Calu3 (cell line): ENCODE measurements at regions not wholly inside any gene's neighbourhood (a gene's known extent, or its start where the extent isn't known, plus 50 kb on each side); places are given as distances from the start of the nearest gene placed in this dataset.

Source experiments
- BruUV-seq: library from RNA; stranded (reverse); fragments of 400-500 nt; replicated peaks from 2 replicates; lab custom pipeline; 2021; lab: Mats Ljungman, UMichigan
- CTCF ChIA-PET: fragments of 300-600 bp; sonication (Branson Sonifier 250); formaldehyde crosslinking; loops from one replicate; lab custom pipeline; 2022; ENCODE audit warnings: antibody characterized with exemption; lab: Charles Lee
- DNase-seq: peaks from one replicate; pipeline ENCODE4 v3.0.0; 2022
- H3K27ac Mint-ChIP-seq: one replicate; pipeline ENCODE4 v1.8.0; 2022; ENCODE audit warnings: mixed read lengths; ENCODE audit not compliant: unreplicated experiment
- H3K27me3 Mint-ChIP-seq: one replicate; pipeline ENCODE4 v1.8.0; 2022; ENCODE audit warnings: mixed read lengths; ENCODE audit not compliant: unreplicated experiment
- H3K36me3 Mint-ChIP-seq: one replicate; pipeline ENCODE4 v1.8.0; 2022; ENCODE audit warnings: mild to moderate bottlenecking, moderate library complexity, mixed read lengths; ENCODE audit not compliant: insufficient read depth, unreplicated experiment
- H3K4me1 Mint-ChIP-seq: one replicate; pipeline ENCODE4 v1.8.0; 2022; ENCODE audit warnings: mild to moderate bottlenecking, low read depth, mixed read lengths; ENCODE audit not compliant: unreplicated experiment
- H3K4me3 Mint-ChIP-seq: one replicate; pipeline ENCODE4 v1.8.0; 2022; ENCODE audit warnings: mild to moderate bottlenecking, low read depth, moderate library complexity, mixed read lengths; ENCODE audit not compliant: unreplicated experiment
- H3K9me3 Mint-ChIP-seq: one replicate; pipeline ENCODE4 v1.8.0; 2022; ENCODE audit warnings: low read depth, mixed read lengths; ENCODE audit not compliant: unreplicated experiment
- CTCF ChIP-seq: fragments of 200-600 bp; IDR thresholded peaks from one replicate; pipeline ENCODE4 v1.8.0; 2022; ENCODE audit warnings: antibody characterized with exemption; ENCODE audit not compliant: unreplicated experiment
- intact Hi-C: fragments of 100-400 bp; cut with micrococcal nuclease; formaldehyde crosslinking; loops from one replicate; pipeline ENCODE4 v1.10.0; 2022; ENCODE audit not compliant: unreplicated experiment

DNA sequence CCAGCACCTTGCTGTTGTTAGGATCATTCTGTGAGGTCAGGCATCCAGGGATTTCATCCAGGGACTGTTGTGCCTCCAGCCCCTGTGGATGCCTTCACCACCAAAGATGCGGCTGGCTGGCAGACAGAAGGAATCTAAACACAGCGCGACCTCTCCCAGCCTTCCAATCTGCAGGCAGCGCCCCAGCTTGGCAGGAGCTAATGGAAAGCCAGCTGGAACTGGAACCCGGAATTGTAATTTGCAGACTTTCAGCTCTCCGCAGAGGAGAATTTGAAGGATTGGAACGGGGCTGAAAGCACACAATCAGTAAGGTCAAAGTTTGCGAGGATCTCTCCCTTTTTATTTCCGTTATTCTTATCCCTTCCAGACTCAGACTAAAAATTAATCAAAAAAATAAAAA is 127.8 kb downstream of the TRIB2 start:
- TF ChIP-seq CTCF: no peak
- CTCF ChIA-PET: no interaction called here

DNA sequence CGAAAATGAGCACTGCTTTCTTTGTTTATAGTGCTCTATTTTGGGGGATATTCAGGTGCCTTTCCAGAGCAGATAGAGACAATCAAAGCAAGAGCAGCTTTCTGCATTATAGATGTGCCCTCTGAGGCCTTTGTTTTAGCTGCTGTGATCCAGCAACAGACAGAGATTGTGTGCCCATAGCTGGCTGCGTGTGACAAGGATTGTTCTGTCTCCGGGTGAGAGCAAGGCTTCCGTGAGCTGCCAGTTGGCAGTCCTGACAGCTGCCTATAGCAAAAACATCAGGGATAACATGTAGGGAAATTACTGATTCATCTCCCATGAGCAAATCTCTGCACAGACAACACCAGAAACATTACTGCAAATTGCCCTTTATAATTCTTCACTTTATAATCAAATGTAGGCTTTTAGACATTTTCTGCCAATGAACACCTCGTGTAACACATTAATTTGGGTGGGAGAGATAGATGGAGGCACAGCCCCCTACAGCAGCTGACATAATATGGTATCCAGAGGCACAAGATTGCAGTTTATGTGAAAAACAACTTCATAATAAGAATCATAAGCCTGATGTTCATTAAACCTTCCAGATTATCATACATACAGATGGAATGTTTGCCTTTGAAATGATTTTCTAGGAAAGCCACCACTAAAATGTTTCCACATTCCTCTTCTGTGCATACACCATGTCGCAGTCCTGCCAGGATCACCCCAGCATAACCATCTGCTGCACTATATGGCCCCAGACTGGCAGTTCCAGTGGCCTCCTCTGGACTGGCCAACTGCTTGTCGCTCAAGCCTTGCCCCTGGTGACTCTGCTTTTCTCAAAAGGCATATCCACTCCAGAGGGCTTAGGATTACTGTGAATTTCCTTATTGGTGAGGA is 131.2 kb downstream of the TRIB2 start:
- H3K27ac Mint-ChIP-seq: no peak overlapping the region
- DNase-seq: no peak
- H3K4me1 Mint-ChIP-seq: no peaks in the 10 kb centered on the region
- CTCF ChIA-PET: no interaction called here
- H3K36me3 Mint-ChIP-seq: no peaks in the 10 kb centered on the region
- H3K27me3 Mint-ChIP-seq: no peaks in the 10 kb centered on the region
- no peak overlapping the region for H3K4me3 Mint-ChIP-seq
- BruUV-seq: no TSS peak
- peaks cover 9% of the 10 kb centered on the region for H3K9me3 Mint-ChIP-seq
- no peak for TF ChIP-seq CTCF
- intact Hi-C loops: no loop called here

More for the DNA sequence above, 127.8 kb downstream of the TRIB2 start:
- H3K27ac Mint-ChIP-seq: no peak overlapping the region
- H3K4me3 Mint-ChIP-seq: no peak overlapping the region
- DNase-seq: no peak
- intact Hi-C loops: no loop called here
- no TSS peak for BruUV-seq
- H3K36me3 Mint-ChIP-seq: no peaks in the 10 kb centered on the region
- no peaks in the 10 kb centered on the region for H3K4me1 Mint-ChIP-seq
- peaks cover 5% of the 10 kb centered on the region for H3K9me3 Mint-ChIP-seq
- H3K27me3 Mint-ChIP-seq: no peaks in the 10 kb centered on the region

- CTCF ChIA-PET: interaction anchor here (0.7 kb wide), 1 partner anchor 418 kb away, joined by 3 read pairs; no protein-coding TSS in a partner anchor
Observed at GRCh38 chr2:12852135-12852534, 135.4 kb downstream of the TRIB2 start.

DNA sequence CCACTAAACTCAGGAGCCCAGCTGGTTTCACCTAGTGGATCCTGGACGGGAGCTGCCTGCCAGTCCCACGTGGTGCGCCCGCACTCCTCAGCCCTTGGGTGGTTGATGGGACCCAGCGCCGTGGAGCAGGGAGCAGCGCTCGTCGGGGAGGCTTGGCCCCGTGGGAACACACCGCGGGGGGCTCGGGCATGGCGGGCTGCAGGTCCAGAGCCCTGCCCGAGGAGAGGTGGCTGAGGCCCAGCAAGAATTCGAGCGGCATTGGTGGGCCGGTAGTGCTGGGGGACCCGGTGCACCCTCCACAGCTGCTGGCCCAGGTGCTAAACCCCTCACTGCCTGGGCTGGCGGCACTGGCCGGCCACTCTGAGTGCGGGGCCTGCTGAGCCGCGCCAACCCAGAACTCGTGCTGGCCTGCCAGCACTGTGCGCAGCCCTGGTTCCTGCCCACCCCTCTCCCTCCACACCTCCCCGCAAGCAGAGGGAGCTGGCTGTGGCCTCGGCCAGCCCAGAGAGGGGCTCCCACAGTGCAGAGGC is 137.3 kb downstream of the TRIB2 start:
- no TSS peak for BruUV-seq
- intact Hi-C loops: no loop called here
- TF ChIP-seq CTCF: no peak
- no peak for DNase-seq
- no peak overlapping the region for H3K27ac Mint-ChIP-seq
- no peaks in the 10 kb centered on the region for H3K36me3 Mint-ChIP-seq
- CTCF ChIA-PET: no interaction called here
- H3K4me1 Mint-ChIP-seq: peaks cover 9% of the 10 kb centered on the region
- H3K27me3 Mint-ChIP-seq: no peaks in the 10 kb centered on the region
- H3K4me3 Mint-ChIP-seq: no peak overlapping the region
- H3K9me3 Mint-ChIP-seq: peaks cover 9% of the 10 kb centered on the region

More at GRCh38 chr2:12852135-12852534, 135.4 kb downstream of the TRIB2 start:
- intact Hi-C loops: no loop called here
- no peaks in the 10 kb centered on the region for H3K27me3 Mint-ChIP-seq
- peaks cover 9% of the 10 kb centered on the region for H3K9me3 Mint-ChIP-seq
- no peak overlapping the region for H3K27ac Mint-ChIP-seq
- peaks cover 9% of the 10 kb centered on the region for H3K4me1 Mint-ChIP-seq
- no TSS peak for BruUV-seq
- TF ChIP-seq CTCF: no peak
- H3K4me3 Mint-ChIP-seq: no peak overlapping the region
- DNase-seq: no peak
- H3K36me3 Mint-ChIP-seq: no peaks in the 10 kb centered on the region
